HUES6 (cell line): ENCODE measurements at regions not wholly inside any gene's neighbourhood (a gene's known extent, or its start where the extent isn't known, plus 50 kb on each side); places are given as distances from the start of the nearest gene placed in this dataset.

Source experiments
- H3K27ac ChIP-seq: 2 replicates; pipeline ENCODE4 v1.7.0; 2013; ENCODE audit warnings: low read depth, mild to moderate bottlenecking, low read length, inconsistent platforms
- H3K27me3 ChIP-seq: 2 replicates; pipeline ENCODE4 v1.6.1; 2013; ENCODE audit warnings: low read length; ENCODE audit not compliant: control insufficient read depth, insufficient read depth
- H3K36me3 ChIP-seq: 2 replicates; pipeline ENCODE4 v1.6.1; 2013; ENCODE audit warnings: low read length; ENCODE audit not compliant: control insufficient read depth, insufficient read depth
- H3K4me1 ChIP-seq: 2 replicates; pipeline ENCODE4 v1.6.1; 2013; ENCODE audit warnings: low read length; ENCODE audit not compliant: control insufficient read depth, insufficient read depth
- H3K4me3 ChIP-seq: 2 replicates; pipeline ENCODE4 v1.5.1; 2013; ENCODE audit warnings: low read depth, low read length
- H3K9ac ChIP-seq: one replicate; pipeline ENCODE4 v1.6.1; 2013; ENCODE audit warnings: mild to moderate bottlenecking, low read length
- H3K9me3 ChIP-seq: 2 replicates; pipeline ENCODE4 v1.6.1; 2013; ENCODE audit warnings: low read depth, low read length; ENCODE audit not compliant: control insufficient read depth, insufficient read depth

- H3K27ac ChIP-seq: no peak overlapping the region
- H3K36me3 ChIP-seq: no peaks in the 10 kb centered on the region
- no peak overlapping the region for H3K9ac ChIP-seq
- H3K4me3 ChIP-seq: no peak overlapping the region
- H3K9me3 ChIP-seq: peaks cover 60% of the 10 kb centered on the region
- H3K27me3 ChIP-seq: no peaks in the 10 kb centered on the region
- 0 out of 2 replicates have a peak, but pooled peaks cover 3% of the 10 kb centered on the region for H3K4me1 ChIP-seq
Observed at GRCh38 chr10:131777921-131778320, 122.9 kb upstream of the PPP2R2D start.

- no peak overlapping the region for H3K9ac ChIP-seq
- peaks cover 61% of the 10 kb centered on the region for H3K9me3 ChIP-seq
Observed at GRCh38 chr10:131778385-131778784, 122.4 kb upstream of the PPP2R2D start.

DNA sequence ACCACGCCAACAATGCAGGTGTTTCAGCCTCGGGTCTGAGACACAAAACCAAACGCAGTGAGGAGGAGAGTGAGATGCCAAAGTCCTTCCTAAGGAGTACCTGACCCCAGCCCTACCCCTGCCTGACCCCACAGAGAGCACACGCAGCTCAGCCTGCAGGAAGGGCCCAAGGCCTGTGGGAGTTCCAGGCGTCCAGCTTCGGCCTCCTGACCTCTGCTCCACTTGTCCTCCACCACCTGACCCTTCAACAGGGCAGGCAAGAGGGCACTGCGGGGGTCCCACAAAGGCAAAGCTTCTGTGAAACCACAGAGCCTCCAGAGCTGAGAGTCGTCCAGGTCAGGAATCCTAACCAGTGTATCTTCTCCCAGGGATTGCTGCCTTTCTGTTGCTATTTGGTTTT lies 122.0 kb upstream of the PPP2R2D start:
- no peaks in the 10 kb centered on the region for H3K27me3 ChIP-seq
- H3K27ac ChIP-seq: no peak overlapping the region
- no peak overlapping the region for H3K4me3 ChIP-seq
- no peaks in the 10 kb centered on the region for H3K4me1 ChIP-seq
- no peaks in the 10 kb centered on the region for H3K36me3 ChIP-seq
- H3K9ac ChIP-seq: no peak overlapping the region
- peaks cover 65% of the 10 kb centered on the region for H3K9me3 ChIP-seq

More at GRCh38 chr10:131778385-131778784, 122.4 kb upstream of the PPP2R2D start:
- Histone ChIP-seq H3K27me3 (no peaks in the 10 kb centered on the region), H3K4me3 (no peak overlapping the region), H3K36me3 (no peaks in the 10 kb centered on the region), H3K4me1 (0 out of 2 replicates have a peak, but pooled peaks cover 2% of the 10 kb centered on the region), H3K27ac (no peak overlapping the region)

GRCh38 chr10:131779661-131780394 lies 121.0 kb upstream of the PPP2R2D start:
- Histone ChIP-seq H3K36me3 (no peaks in the 10 kb centered on the region), H3K4me3 (no peak overlapping the region), H3K27me3 (no peaks in the 10 kb centered on the region), H3K27ac (no peak overlapping the region), H3K9ac (no peak overlapping the region), H3K9me3 (peaks cover 67% of the 10 kb centered on the region), H3K4me1 (no peaks in the 10 kb centered on the region)

GRCh38 chr10:131781076-131781475 lies 119.7 kb upstream of the PPP2R2D start:
- H3K9ac ChIP-seq: no peak overlapping the region
- H3K36me3 ChIP-seq: no peaks in the 10 kb centered on the region
- H3K27ac ChIP-seq: no peak overlapping the region
- no peaks in the 10 kb centered on the region for H3K27me3 ChIP-seq
- H3K4me1 ChIP-seq: no peaks in the 10 kb centered on the region
- peaks cover 57% of the 10 kb centered on the region for H3K9me3 ChIP-seq
- no peak overlapping the region for H3K4me3 ChIP-seq

DNA sequence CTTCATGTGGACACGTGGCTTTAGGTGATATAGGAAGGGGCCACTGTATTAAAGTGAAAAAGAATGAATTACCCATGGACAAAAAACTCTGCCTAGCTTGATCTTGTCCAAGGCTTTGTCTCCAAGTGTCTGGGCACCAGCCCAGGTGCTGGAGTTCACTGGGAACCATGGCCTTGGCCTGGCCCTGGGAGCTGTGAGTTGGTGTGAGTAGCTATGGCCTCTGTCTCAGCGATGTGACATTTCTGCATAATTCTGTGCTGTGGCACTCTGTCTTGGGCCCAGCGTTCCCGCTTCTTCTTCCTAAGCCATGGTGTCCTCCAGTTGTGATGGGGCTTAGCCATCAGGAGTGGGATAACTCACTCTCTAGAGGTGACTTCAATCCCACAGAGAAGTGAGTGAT lies 119.0 kb upstream of the PPP2R2D start:
- Histone ChIP-seq H3K9ac (no peak overlapping the region), H3K4me3 (no peak overlapping the region), H3K27ac (no peak overlapping the region), H3K9me3 (peaks cover 50% of the 10 kb centered on the region), H3K36me3 (no peaks in the 10 kb centered on the region), H3K4me1 (no peaks in the 10 kb centered on the region), H3K27me3 (no peaks in the 10 kb centered on the region)

GRCh38 chr10:131784363-131785120 lies 116.3 kb upstream of the PPP2R2D start:
- no peaks in the 10 kb centered on the region; the same call in 1 of the 2 replicates for H3K4me1 ChIP-seq
- H3K4me3 ChIP-seq: no peak overlapping the region
- no peaks in the 10 kb centered on the region for H3K27me3 ChIP-seq
- H3K27ac ChIP-seq: no peak overlapping the region
- H3K9ac ChIP-seq: no peak overlapping the region
- H3K36me3 ChIP-seq: no peaks in the 10 kb centered on the region
- H3K9me3 ChIP-seq: peaks cover 29% of the 10 kb centered on the region

GRCh38 chr10:131785121-131785460 lies 115.7 kb upstream of the PPP2R2D start:
- no peak overlapping the region for H3K4me3 ChIP-seq

DNA sequence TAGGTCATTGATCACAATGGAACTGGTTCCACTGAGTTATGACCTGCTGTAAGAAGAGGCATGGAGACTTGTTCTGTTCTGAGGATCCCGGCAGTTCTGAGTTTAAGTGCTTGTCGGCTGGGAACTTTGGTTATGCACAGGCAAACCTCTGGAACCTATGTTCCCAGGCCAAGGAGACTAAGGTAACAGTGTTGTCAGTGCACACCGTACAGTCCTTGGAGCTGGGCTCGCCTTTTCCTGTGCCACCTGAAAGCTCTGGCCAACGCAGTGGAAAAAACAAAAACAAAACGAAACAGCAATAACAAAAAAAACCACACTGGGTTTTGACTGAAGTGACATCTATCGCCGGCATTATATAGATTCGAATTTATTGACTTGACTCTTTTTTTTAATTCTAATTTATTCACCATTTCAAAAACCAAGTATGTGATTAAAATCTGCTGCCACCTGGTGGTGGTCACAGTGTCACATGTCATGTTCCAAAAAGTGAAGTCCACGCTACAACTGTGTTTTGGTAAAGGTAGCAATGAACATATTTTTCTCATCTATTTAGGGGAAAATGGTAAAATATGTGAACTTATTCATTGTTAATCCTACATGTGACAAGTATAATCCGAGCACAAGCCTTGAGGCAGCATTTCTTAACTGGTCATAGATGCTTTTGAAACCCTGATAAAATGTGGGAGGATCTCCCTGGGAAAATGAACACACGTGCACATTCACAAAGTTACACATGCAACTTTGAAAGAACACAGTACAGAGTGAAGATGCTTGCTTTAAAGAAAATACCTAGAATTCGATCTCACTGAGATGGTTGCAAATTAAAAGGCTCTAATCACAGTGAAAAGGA lies 113.8 kb upstream of the PPP2R2D start:
- Histone ChIP-seq H3K4me3 (no peak overlapping the region), H3K9ac (no peak overlapping the region), H3K27me3 (no peaks in the 10 kb centered on the region), H3K9me3 (peaks cover 18% of the 10 kb centered on the region), H3K4me1 (no peaks in the 10 kb centered on the region; the same call in 1 of the 2 replicates), H3K36me3 (no peaks in the 10 kb centered on the region), H3K27ac (no peak overlapping the region)

More at GRCh38 chr10:131785121-131785460, 115.7 kb upstream of the PPP2R2D start:
- H3K9ac ChIP-seq: no peak overlapping the region
- H3K4me1 ChIP-seq: no peaks in the 10 kb centered on the region; the same call in 1 of the 2 replicates
- H3K27ac ChIP-seq: no peak overlapping the region
- H3K9me3 ChIP-seq: peaks cover 29% of the 10 kb centered on the region
- no peaks in the 10 kb centered on the region for H3K27me3 ChIP-seq
- H3K36me3 ChIP-seq: no peaks in the 10 kb centered on the region

DNA sequence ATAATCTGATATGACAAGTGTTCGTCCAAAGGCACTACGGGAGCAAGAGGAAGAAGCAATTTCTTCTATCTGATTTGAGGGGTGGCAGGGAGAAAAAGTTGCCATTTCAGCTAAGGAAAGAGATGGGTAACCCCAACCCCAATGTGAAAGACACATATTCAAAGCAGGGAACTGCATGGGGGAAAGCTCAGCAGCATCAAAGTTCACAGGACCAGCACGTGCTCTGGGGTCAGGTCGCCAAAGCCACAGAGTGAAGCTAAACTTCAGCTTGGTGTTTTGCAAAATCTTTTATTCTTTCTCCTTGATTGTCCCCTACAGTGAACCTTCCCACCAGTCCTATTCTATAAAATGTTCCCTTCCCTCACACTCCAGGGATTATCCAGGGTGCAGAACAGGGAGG lies 112.8 kb upstream of the PPP2R2D start:
- Histone ChIP-seq H3K4me3 (no peak overlapping the region), H3K27me3 (no peaks in the 10 kb centered on the region), H3K36me3 (no peaks in the 10 kb centered on the region), H3K27ac (no peak overlapping the region), H3K9me3 (peaks cover 18% of the 10 kb centered on the region), H3K4me1 (no peaks in the 10 kb centered on the region; the same call in 1 of the 2 replicates), H3K9ac (no peak overlapping the region)
